Parathyroid adenoma (tissue), 2 donors: ENCODE measurements at regions not wholly inside any gene's neighbourhood (a gene's known extent, or its start where the extent isn't known, plus 50 kb on each side); places are given as distances from the start of the nearest gene placed in this dataset.

Experiments
- H2AFZ ChIP-seq: fragments of 300-600 bp; sonication (generic); one replicate; pipeline ENCODE4 v1.7.0; 2017; ENCODE audit warnings: antibody characterized with exemption, mild to moderate bottlenecking
- H3K27ac ChIP-seq: fragments of 300-600 bp; sonication (generic); one replicate; pipeline ENCODE4 v1.7.0; 2017
- H3K27me3 ChIP-seq: fragments of 300-600 bp; sonication (generic); one replicate; pipeline ENCODE4 v1.7.0; 2017; ENCODE audit warnings: low read length; ENCODE audit not compliant: control insufficient read depth, insufficient read depth
- H3K36me3 ChIP-seq: fragments of 300-600 bp; sonication (generic); one replicate; pipeline ENCODE4 v1.7.0; 2017; ENCODE audit warnings: low read length; ENCODE audit not compliant: control insufficient read depth, insufficient read depth
- H3K4me1 ChIP-seq: fragments of 300-600 bp; sonication (generic); one replicate; pipeline ENCODE4 v1.7.0; 2017; ENCODE audit warnings: control low read depth
- H3K4me2 ChIP-seq: fragments of 300-600 bp; sonication (generic); one replicate; pipeline ENCODE4 v1.7.0; 2017; ENCODE audit warnings: low read length
- H3K4me3 ChIP-seq: fragments of 300-600 bp; sonication (generic); one replicate; pipeline ENCODE4 v1.7.0; 2017; ENCODE audit warnings: low read depth, low read length
- H3K79me2 ChIP-seq: fragments of 300-600 bp; sonication (generic); one replicate; pipeline ENCODE4 v1.7.0; 2017; ENCODE audit warnings: control low read depth
- H3K9ac ChIP-seq: fragments of 300-600 bp; sonication (generic); one replicate; pipeline ENCODE4 v1.7.0; 2017; ENCODE audit warnings: mild to moderate bottlenecking
- H3K9me3 ChIP-seq: fragments of 300-600 bp; sonication (generic); one replicate; pipeline ENCODE4 v1.7.0; 2017; ENCODE audit warnings: low read length; ENCODE audit not compliant: control insufficient read depth
- TF ChIP-seq, protein P1 (sequence below): fragments of 300-600 bp; sonication (generic); IDR thresholded peaks from one replicate; pipeline ENCODE4 v1.7.0; 2017; ENCODE audit warnings: antibody characterized with exemption, mild to moderate bottlenecking
- donor health status: primary hyperparathyroidism.

DNA sequence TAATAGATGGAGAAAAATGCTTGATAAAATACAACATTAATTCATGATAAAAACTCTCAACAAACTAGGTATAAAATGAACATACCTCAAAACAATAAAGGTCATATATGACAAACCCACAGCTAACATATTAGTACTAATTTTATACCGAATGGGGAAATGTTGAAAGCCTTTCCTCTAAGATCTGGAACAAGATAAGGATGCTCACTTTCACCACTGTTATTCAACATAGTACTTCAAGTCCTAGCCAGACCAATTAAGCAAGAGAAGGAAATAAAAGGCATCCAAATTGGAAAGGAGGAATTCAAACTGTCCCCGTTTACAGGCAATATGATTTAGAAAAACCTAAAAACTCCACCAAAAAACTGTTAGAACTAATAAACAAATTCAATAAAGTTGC lies 61.5 kb upstream of the CTIF start:
- Histone ChIP-seq H3K36me3 (no peaks in the 10 kb centered on the region), H3K27ac (no peak overlapping the region), H3K9me3 (no peaks in the 10 kb centered on the region), H2AFZ (no peak overlapping the region), H3K79me2 (no peaks in the 10 kb centered on the region), H3K4me3 (no peak overlapping the region), H3K9ac (no peak overlapping the region), H3K27me3 (no peaks in the 10 kb centered on the region), H3K4me1 (no peaks in the 10 kb centered on the region), H3K4me2 (no peak overlapping the region)
- TF ChIP-seq, protein P1, sequence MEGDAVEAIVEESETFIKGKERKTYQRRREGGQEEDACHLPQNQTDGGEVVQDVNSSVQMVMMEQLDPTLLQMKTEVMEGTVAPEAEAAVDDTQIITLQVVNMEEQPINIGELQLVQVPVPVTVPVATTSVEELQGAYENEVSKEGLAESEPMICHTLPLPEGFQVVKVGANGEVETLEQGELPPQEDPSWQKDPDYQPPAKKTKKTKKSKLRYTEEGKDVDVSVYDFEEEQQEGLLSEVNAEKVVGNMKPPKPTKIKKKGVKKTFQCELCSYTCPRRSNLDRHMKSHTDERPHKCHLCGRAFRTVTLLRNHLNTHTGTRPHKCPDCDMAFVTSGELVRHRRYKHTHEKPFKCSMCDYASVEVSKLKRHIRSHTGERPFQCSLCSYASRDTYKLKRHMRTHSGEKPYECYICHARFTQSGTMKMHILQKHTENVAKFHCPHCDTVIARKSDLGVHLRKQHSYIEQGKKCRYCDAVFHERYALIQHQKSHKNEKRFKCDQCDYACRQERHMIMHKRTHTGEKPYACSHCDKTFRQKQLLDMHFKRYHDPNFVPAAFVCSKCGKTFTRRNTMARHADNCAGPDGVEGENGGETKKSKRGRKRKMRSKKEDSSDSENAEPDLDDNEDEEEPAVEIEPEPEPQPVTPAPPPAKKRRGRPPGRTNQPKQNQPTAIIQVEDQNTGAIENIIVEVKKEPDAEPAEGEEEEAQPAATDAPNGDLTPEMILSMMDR: no peak

DNA sequence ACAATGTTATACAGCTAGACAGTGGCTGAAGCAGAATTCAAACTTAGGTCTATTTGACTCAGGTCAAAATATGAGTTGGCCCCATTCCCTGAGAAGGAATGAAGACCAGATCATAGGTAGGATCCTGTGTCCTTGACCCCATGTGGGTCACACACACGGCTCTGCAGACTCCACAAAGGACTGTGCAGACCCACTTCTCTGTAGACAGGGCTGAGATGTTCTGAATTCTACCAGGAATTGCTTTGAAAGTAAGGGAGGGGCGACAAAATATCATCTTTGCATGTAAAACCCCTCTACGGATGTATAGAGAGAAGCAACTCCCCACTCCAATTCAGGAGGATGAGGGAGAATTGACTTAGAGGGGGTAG lies 62.3 kb upstream of the CTIF start:
- no peak overlapping the region for H3K4me2 ChIP-seq
- no peaks in the 10 kb centered on the region for H3K9me3 ChIP-seq
- H3K36me3 ChIP-seq: no peaks in the 10 kb centered on the region
- no peak overlapping the region for H2AFZ ChIP-seq
- no peaks in the 10 kb centered on the region for H3K79me2 ChIP-seq
- no peaks in the 10 kb centered on the region for H3K4me1 ChIP-seq
- TF ChIP-seq, protein P1: no peak
- H3K27ac ChIP-seq: no peak overlapping the region
- no peaks in the 10 kb centered on the region for H3K27me3 ChIP-seq
- H3K4me3 ChIP-seq: no peak overlapping the region
- no peak overlapping the region for H3K9ac ChIP-seq

DNA sequence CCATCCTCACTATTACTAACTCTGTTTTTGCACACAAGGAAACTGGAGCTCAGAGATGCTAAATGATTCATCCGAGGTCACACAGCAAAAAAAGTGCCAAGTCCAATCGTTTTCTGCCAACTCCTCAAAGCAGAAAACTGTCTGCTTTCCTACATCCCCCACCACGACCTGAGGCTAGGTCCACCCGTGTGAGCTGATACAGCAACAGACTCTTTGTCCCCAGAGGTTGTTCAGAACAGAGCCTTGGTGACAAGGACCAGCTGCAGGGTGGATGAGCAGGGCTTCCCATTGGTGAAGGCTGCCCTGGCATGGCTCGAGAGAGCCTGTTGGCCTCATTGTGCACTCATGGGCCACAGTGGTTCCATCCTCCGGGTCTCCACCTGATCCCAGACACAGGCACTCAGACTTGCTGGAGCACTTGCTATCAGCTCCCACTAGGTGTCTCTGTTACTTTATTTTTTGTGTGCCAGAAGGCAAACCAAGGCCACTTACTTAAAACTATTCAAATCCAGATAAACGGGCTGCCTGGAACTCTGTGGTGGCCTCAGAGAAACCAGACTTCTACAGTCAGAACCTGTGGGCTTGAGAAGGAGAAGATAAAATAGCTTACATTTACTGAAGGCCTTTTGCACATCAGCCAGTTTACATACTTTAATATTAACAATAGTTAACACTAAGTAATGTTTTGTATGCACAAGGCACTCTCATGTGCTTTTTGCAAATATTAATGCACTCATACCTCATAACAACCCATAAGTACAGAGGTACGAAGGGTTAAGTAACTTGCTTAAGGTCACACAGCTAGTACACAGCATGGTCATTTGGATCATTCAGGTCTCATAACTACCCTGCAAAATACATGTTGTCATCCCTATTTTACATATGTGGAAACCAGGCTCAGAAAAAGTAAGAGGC lies 62.9 kb upstream of the CTIF start:
- TF ChIP-seq, protein P1: peak; percentile 89
- Histone ChIP-seq H3K4me2 (no peak overlapping the region), H3K27ac (no peak overlapping the region), H3K36me3 (no peaks in the 10 kb centered on the region), H3K4me3 (no peak overlapping the region), H3K9ac (no peak overlapping the region), H2AFZ (no peak overlapping the region), H3K4me1 (no peaks in the 10 kb centered on the region), H3K27me3 (no peaks in the 10 kb centered on the region), H3K79me2 (no peaks in the 10 kb centered on the region), H3K9me3 (no peaks in the 10 kb centered on the region)

DNA sequence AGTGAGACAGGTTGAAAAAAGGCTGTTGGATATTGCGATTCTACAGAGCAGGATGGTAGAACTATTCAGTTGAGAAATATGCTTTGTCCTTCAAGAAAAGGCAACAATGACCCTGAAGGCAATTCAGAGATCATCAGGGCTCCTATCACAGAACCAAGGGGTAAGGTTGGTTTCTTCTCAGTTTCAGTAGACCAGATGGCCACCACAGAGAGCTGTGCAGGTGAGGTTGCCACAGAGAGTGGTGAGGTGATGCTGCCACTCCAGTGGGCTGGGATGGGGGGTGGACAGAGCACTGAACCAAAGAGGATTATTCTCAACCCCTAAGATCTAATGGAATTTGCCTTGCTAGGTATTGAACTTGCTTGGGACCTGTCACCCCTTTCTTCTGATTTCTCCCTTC lies 64.6 kb upstream of the ZBTB7C start:
- Histone ChIP-seq H3K27me3 (no peaks in the 10 kb centered on the region), H3K9me3 (no peaks in the 10 kb centered on the region), H3K9ac (no peak overlapping the region), H3K79me2 (no peaks in the 10 kb centered on the region), H3K4me3 (no peak overlapping the region), H3K4me1 (no peaks in the 10 kb centered on the region), H2AFZ (no peak overlapping the region), H3K36me3 (no peaks in the 10 kb centered on the region), H3K27ac (no peak overlapping the region), H3K4me2 (no peak overlapping the region)
- TF ChIP-seq, protein P1: no peak

DNA sequence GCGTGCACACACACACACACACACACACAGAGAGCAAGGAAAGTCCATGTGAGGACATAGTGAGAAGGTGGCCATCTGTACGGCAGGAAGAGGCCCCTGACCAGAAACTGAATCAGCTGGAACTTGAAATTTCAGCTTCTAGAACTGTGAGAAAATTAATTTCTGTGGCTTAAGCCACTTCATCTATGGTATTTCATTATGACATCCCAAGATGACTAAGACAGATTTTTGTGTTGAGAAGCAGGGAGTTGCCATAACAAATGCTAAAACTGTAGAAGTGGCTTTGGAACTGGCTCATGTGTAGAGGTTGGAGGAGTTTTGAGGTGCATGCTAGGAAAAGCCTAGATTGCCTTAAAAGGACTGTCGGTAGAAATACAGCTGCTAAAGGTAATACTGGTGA lies 63.4 kb upstream of the ZBTB7C start:
- H3K79me2 ChIP-seq: no peaks in the 10 kb centered on the region
- TF ChIP-seq, protein P1: no peak
- H3K9ac ChIP-seq: no peak overlapping the region

More for the DNA sequence above, 63.4 kb upstream of the ZBTB7C start:
- H3K4me1 ChIP-seq: no peaks in the 10 kb centered on the region
- no peak overlapping the region for H3K27ac ChIP-seq
- no peaks in the 10 kb centered on the region for H3K27me3 ChIP-seq
- no peaks in the 10 kb centered on the region for H3K36me3 ChIP-seq
- no peak overlapping the region for H3K4me3 ChIP-seq
- no peak overlapping the region for H3K4me2 ChIP-seq
- no peaks in the 10 kb centered on the region for H3K9me3 ChIP-seq
- no peak overlapping the region for H2AFZ ChIP-seq
